Stimulated activated CD8-positive, alpha-beta memory T cell treated with anti-CD3 and anti-CD28 coated beads, Interleukin-15, amount 100 ng/mL, for 48 hours (primary cell): ENCODE measurements at regions not wholly inside any gene's neighbourhood (a gene's known extent, or its start where the extent isn't known, plus 50 kb on each side); places are given as distances from the start of the nearest gene placed in this dataset.

Source experiments
- DNase-seq, 2 donors: peaks; one replicate each; pipeline ENCODE4 v3.0.0-alpha.2; 2020; ENCODE audit warnings: low read depth in 2 of 2

- no peak for DNase-seq
These were observed 135.4 kb upstream of the MSX2 start for GRCh38 chr5:174589011-174589410.

DNA sequence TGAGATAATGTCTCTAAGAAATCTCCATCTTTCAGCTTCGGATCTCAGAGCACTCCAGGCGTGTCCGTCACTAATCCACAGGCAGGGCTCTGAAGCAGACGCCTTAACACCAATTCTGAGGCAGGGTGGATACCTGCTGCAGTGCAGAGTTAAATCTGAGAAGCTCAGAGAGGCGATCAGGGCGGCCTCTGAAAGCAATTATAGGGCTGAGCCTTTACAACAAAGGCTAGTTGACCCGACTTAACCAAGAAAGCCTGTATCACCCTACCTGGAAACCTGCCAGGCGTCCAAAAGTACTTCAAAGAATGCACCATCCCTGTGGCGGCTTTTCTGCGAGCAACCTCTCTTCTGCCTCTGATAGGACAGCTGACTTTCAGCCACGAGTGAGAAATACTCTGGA is 134.8 kb upstream of the MSX2 start:
- DNase-seq = no peak

DNA sequence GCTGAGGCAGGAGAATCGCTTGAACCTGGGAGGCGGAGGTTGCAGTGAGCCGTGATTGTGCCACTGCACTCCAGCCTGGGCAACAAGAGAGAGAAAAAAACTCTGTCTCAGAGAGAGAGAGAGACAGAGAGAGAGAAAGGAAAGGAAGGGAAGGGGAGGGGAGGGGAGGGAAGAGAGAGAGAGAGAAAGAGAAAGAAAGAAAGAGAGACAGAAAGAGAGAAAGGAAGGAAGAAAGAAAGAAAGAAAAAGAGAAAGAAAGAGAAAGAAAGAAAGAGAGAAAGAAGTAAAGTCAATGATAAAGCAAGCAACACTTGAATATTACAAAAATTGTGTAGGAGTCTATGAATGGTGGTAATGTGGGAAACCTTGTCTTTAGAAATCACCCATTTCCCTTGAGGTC is 133.6 kb upstream of the MSX2 start:
- DNase-seq = no peak

DNA sequence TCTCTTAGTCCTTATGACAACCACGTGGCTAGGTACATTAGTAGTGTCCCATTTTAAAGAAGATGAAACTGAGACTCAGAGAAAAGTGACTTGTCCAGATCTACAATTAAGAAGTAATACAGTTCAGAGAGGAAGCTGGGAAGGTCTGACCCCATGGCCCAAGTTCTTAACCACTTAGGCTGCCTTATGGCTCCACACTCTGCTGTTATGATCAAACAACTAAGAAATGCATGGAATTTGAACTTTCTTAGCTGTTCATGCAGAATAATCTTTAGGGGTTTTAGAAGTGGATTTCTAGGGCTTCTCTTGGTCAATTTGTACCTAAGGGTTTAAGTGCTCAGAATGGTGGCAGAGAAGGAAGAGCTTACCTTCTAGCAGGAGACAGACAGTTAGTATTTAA is 128.0 kb upstream of the MSX2 start:
- DNase-seq = no peak

GRCh38 chr5:174599992-174600391 is 124.4 kb upstream of the MSX2 start:
- DNase-seq = no peak

GRCh38 chr5:174601946-174602345 is 122.4 kb upstream of the MSX2 start:
- no peak for DNase-seq

GRCh38 chr5:174606153-174606552 is 118.2 kb upstream of the MSX2 start:
- no peak for DNase-seq

DNA sequence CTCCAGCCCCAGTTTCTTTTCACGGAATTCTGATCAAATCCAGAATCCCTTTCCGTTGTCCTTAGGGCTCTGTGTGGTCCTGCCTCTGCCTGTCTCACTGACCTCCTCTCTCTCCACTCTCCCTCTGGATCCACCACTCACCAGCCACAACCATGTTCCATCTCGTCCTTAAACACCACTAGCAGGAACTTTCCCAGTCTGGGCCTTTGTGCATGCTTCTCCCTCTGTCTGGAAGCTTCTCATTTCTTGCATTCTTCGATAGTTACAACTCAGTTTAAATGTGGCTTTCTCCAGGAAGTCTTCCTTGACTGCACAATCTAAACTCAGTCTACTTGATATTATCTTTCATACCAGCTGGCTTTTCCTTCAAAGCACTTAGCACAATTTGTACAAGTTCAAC is 117.7 kb upstream of the MSX2 start:
- no peak for DNase-seq

- DNase-seq = no peak
These were observed 117.2 kb upstream of the MSX2 start for GRCh38 chr5:174607205-174607604.

GRCh38 chr5:174607916-174608315 is 116.5 kb upstream of the MSX2 start:
- DNase-seq = no peak

GRCh38 chr5:174608631-174609097 is 115.7 kb upstream of the MSX2 start:
- no peak for DNase-seq

GRCh38 chr5:174609116-174609515 is 115.3 kb upstream of the MSX2 start:
- DNase-seq = no peak

DNA sequence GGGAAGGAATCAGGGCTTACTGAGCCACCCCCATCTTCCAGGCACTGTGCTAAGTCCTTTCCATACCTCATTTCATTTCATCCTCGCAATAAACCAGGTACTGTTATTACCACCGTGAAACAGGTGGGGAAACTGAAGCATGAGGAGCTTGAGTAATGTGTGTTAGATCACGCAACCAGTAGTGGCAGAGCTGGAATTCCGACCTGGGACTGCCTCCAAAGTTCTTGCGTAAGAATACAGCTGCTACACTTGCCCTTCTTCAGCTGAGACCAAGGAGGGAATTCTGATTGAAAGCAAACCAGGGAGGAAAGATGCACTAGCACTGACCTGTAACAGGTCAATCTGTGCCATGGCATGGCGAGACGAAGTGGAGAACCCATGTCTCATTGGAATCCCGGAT is 113.4 kb upstream of the MSX2 start:
- no peak for DNase-seq

GRCh38 chr5:174612686-174613085 is 111.7 kb upstream of the MSX2 start:
- DNase-seq = no peak

DNA sequence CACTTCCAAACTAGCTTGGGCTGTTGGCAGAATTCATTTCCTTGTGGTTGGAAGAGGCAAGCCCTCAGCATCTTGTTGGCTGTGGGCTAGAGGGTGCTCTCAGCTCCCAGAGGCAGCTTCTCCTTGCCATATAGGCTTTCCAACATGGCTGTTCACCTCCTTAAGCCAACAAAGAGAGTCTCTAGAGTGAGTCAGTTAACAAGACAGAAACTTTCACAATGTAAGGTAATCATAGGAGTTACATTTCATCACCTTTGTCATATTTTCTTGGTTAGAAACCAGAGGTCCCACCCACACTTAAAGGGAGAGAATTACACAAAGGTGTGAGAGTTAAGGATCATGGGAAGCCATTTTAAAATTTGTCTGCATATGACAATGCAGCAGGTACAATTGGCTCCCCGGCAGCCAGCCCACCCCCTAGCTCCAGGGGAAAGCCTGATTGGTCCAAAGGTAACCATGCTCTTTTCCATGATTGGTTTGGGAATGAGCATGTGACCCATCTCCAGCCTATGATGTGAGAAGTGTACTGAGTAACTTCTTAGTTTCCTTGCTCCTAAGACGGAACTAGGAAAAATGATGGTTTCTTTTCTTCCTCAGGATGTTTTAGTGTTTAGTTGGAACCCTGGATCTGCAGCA is 109.8 kb upstream of the MSX2 start:
- DNase-seq = no peak

- no peak for DNase-seq
These were observed 108.3 kb upstream of the MSX2 start for GRCh38 chr5:174616036-174616435.

DNA sequence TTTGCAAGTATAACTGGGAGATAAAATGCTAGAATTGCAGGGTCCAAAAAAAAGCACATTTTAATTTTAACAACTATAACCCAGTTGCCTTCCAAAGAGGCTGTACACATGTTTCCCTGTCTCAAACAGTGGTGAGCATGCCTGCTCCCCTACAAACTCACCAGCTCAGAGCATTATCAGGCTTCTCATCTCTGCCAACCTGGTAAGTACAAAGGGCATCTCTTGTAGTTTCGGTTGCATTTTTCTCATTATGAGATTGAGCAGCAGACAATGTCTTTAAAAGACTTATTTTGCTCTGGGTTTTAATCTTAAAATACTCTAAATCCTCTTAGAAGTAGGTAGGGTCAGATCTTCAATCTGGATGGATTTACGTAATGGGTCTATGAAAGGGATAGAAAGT is 107.1 kb upstream of the MSX2 start:
- no peak for DNase-seq

DNA sequence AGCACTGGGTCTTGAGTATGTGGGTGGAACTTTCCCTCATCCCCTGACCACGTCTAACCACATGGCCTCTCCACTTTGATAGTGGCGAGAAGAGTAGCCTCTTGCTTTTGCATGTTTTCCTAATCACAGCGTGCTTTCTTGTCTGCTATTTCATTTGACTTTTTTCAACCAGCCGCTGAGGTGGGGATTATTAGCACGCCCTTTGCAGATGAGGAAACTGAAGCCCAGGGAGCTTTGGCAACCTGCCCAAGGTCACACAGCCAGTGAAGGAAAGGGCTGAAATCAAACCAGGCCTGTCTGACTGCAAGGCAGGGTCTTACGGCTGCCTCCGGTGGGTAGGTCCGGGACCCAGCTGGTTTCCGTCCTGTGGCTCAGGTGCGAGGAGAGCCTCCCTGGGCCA is 106.5 kb upstream of the MSX2 start:
- no peak for DNase-seq

DNA sequence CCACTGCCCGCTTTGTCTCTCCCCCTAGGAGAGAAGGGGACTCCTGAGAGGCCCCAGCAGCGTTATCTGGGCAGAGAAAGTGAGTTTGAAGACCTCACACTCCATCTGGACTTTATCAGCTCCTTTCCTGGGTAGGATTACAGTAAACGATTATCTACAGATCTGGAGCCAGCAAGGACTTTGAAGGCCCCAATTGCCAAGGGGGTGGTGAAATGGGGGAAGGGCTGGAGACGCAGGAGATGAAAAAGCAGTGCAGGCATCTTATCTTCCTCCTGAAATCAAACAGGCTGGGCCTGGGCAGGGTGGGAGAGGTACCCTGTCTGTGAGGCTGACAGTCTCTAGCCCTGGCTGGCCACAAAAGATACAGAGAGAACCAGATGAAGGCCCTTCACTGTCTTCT is 105.8 kb upstream of the MSX2 start:
- no peak for DNase-seq

GRCh38 chr5:174622067-174622466 is 102.3 kb upstream of the MSX2 start:
- DNase-seq = no peak

DNA sequence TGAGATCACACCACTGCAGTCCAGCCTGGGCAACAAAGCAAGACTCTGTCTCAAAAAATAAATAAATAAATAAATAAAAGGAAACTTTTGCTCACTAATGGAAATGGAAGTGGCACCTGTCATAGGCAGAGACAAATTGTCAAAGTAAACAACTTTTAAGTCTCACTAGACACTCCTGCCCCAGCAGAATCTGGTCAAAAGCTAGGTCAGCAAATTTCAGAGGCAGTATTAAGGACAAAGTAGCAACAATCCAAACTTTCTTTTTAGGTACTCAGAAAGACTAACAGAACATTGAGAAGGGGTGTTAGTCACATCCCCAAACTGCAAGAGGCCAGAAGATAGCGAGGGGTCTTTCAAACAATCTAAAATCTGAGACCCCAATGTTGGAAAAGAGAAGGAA is 101.4 kb upstream of the MSX2 start:
- DNase-seq = no peak

- DNase-seq = no peak
These were observed 100.9 kb upstream of the MSX2 start for GRCh38 chr5:174623433-174624019.

- DNase-seq = no peak
These were observed 99.5 kb upstream of the MSX2 start for GRCh38 chr5:174624733-174625522.
